GM21825 (cell line): ENCODE measurements at regions not wholly inside any gene's neighbourhood (a gene's known extent, or its start where the extent isn't known, plus 50 kb on each side); places are given as distances from the start of the nearest gene placed in this dataset.

Experiments
- ATAC-seq: cut with Tn5 transposase; IDR thresholded peaks from one replicate; pipeline ENCODE4 v1.9.1; 2021; ENCODE audit warnings: mild to moderate bottlenecking, moderate library complexity; ENCODE audit not compliant: unreplicated experiment

DNA sequence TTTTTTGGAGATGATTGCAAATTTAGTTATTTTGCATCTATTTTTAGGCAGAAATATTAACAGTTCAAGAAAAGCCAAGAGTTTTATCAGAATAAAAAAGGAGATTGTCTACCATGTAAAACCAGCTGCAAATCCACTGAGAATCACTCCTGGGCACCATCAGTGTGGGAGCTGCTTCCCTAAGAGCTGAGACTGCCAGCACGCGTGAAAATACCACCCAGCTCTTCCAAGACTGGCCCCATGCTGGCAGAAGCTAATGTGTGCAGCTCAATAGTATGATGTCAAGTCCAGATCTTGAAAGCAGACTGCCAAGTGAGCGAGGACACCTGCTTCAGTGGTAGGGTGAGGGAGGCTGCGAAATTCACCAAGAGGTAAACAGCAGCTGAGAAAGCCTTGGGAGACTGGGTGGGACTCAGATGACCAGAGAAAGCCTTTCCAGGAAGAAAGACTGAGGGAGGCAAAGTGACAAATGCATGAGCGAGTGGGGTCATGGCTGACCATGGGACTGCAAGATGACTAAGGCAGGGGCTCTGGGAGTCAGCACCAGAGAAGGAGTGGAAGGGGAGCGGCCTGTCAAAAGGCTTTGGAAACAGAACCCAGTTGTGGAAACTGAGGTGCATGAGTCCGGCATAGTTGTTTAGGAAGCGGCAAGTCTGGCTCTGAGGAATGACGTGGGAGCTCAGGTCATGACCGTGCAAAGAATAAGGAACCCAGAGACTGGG lies 200.9 kb downstream of the GADD45G start:
- ATAC-seq: no peak

DNA sequence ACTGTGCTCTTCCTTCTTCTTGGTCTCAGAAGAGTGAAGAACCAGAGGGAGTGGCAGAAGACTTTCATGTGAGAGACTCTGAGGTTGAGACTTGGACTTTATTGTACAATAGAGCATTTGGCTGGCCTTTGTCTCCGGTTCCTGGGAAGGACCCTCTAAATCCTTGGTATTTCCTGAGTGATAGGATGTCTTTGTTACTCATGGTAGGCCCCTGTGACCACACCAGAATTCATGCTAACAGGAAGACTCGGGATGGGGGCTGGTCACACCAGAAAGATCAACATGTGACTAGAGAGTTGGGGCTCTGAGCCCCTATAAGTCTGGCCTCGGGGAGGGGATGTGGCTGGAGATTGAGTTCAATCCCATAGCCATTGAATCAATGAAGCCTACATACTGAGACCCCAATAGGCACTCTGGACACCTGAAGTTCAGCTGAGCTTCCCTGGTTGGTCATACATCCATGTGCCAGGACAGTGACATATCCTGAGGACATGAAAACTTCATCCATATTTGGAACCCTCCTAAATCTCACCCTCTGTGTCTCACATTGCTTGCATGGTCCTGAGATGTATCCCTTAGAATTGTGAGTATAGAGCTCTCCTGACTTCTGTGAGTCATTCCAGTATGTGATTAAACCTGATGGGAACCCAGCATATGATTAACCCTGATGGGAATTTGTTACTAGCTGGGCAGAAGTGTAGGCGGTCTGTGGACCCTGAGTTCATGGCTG lies 201.7 kb downstream of the GADD45G start:
- ATAC-seq: no peak

DNA sequence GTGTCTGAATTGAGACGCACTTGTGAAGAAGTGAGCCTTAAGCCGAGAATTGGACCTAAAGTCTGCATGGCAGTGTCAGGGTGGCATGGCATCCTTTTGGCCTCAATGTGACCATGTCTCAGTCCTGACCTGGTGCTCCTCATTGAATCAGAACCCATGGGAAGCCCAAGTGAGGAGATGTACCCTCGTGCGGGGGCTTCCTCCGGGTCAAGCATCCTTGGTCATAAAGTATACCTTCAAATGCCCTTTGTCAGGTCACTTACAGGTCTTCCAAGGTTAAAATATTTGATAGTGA lies 202.2 kb downstream of the GADD45G start:
- no peak for ATAC-seq

DNA sequence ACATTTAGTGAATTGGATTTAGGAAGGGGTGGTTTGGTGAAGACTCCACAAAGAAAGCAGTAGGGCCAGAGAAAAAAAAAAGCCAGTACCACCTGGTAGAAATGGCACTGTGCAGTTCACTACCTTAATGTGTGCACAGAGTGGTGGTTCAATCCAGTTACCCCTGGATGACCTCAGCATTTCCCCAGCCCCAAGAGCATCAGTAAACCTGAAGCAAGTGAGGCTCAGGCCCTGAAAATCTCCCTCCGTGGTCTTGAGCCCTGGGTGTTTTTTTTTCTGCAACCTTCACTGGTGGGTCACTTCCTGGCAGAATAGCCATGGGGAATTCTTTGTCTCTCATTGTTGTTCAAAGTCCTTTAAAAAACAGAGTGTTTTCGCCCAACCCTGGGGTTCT lies 202.9 kb downstream of the GADD45G start:
- ATAC-seq: no peak

DNA sequence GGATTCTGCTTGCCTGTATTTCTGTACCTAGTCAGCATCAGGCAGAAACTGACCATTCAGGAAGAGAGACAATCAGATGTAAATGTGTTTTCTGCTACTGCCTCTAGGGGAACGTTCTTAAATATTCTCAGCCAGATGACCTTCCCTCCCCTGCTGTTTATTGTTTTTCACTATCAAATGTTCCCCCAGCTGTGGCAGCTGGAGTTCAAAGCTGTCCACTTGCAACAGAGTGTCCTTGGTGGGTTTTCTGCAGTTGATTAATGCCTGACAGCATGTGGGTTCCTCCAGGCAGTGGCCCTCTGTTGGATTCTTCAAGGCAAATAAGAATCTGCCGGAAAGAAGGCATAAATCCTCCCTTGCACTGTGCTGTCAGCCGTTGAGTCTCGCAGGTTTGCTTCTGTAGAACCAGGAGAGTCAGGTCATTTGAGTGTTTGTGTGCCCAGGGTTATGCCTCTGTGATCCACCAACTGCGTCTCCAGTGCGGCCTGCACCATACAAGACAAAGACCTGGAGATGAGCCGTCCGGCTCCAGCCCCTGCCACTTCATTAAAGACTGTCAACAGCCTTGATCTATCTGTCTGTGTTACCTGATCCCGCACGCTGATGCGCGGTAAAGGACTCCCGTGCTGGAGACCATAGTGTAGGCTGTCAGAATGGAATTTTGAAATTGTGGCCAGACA lies 203.4 kb downstream of the GADD45G start:
- no peak for ATAC-seq

DNA sequence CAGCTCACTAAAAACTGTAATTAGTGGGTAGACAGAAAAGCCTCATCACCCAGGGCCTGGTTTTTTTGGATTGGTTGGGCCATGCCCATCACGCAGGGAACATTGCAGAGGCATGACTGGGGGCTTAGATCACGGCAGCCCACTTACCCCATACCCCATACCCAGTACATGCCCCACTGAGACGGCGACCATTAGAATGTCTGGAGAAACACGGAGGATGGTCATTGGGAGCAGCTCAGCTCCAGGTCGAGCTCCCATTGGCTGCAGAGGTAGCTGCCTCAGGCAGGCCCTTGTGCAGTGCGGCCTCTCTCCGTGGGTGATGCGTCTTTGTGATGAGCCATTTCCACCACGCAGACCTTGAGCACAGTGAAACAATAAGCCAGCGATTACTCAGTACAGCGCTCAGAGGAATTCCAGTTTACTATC lies 204.0 kb downstream of the GADD45G start:
- ATAC-seq: no peak

DNA sequence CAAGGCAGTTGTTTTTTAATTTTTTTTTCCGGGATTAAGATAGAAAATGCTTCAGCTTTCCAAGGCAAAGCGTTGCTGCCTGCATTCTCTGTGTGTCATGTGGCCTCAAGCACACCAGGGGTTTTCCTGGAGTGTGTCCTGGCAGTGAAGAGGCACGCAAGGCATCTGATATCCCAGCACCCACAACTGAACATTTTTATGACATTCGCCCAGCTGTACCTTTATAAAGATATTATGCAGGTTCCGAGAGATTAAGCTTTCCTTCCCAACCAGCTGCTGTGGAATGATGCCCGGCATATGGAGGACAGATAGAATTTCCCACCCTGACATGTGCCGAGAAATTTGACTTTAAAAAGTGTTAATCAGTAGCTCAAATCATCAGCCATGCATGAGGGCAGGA lies 205.6 kb downstream of the GADD45G start:
- no peak for ATAC-seq

DNA sequence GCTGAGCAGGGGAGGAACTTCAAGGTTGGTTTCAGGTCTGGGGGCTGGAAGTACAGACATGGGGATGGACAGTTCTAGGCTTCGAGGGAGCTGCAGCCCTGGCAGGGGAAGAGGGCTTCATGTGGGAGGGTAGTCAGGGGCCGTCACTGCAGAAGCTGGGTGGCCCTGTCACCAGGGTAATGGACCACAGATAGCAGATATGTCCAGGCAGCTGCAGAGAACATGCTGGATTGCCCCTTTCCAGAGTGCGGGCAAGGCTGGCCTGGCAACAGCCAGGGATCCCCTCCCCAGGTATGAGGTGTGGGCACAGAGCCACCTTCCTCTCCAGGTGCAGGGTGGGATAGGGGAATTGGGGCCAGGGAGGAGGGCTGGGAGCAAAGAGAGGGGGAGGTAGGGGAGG lies 206.5 kb downstream of the GADD45G start:
- ATAC-seq: no peak

DNA sequence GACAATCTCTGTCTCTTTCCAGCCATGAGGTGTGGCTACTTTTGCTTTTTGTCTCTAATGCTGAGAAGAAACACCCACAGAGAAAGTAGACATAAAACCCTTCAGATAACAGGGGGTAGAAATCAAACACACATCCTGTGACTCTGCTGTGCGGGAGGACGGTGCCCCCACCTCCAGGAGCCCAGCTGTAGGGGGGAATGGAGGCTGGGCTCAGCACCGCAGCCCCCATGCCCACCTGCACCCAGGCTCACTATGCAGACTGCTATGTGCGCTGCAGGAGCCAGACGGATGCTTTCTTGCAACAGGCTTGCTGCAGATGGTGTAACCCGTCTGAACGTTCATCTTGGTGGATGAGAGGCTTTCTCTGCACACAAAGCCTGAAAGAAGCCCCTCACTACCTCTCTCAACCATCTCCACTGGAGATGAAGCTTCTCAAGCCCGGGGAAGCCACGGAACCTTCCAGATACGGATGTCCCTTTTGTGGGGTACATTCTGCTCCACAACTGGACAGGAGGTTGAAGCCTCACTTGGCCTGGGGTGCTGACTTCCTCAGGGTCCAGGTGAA lies 207.2 kb downstream of the GADD45G start:
- no peak for ATAC-seq

DNA sequence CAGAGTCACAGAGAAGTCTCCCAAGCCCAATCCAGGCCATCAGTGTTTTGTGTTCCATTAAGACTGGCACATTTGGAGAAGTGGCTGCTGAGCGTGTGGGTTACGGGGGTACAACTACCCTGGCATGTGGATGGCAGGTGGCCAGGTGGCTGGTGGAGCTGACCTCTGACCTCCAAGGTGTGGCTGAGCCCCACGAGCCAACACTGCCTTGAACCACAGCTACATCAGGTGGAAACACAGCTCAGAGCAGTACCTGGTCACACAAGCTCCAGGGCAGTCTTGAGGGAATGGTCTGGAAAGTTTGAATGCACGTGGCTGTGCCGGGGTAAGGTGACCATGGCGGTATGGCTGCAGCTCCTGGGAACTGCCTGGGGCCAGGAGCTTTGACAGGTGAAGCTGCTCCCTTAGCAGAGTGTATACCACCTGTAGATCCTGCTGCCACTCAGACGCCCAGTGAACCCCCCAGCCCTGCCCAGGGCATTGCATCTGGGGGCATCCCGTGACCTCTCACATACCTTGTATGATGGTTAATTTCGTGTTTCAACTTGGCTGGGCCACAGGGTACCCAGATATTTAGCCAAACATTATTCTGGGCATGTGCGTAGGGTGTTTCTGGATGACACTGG lies 207.9 kb downstream of the GADD45G start:
- no peak for ATAC-seq

DNA sequence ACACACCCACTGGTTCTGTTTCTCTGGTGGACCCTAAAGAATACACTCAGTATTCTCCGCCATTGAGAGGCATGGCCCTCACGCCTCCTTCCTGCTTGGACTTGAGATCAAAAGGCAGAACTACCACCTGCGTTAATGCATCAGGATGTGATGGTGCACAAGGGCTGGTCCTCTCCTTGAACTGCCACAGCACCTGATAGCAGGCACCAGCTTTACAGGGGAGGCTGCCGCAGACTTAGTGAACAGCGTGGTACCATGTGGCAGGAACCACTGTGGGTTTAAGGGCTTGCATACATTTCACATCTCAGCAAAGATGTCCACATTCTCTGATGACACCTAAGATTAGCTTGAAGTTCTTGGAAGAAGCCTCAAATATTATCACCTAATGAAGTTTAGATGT lies 208.7 kb downstream of the GADD45G start:
- ATAC-seq: no peak

DNA sequence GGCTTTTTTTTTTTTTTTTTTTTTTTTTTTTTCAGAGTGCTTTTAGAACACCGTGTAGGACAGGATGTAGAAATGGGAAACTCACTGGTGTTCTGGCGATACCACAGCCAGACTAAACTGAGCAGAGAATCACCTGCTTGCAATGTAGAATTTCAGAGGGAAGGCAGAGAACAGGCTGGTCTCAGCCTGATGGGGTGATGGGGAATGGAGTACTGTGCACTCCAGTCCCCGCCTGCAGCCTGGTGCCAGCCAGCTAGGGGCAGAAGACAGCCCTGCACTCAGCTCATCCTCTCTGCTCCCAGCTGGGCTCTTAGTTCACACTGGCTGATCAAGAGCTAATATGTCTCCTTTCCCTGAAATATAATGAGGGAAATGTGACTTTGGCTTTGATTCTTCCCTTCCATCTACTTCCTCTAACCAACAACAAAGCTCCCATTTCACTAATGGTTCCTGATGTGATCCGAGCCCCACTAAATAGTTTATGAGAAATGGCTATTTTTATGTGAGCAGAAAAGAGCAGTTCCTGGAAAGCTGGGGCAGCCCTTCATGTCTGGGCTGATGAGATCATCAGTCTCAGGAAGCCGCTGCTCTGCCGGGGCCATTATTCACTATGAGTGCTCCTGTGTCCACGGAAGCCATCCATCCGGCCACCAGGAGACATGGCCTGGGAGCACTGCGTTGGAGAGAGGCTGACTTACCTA lies 209.7 kb downstream of the GADD45G start:
- no peak for ATAC-seq

DNA sequence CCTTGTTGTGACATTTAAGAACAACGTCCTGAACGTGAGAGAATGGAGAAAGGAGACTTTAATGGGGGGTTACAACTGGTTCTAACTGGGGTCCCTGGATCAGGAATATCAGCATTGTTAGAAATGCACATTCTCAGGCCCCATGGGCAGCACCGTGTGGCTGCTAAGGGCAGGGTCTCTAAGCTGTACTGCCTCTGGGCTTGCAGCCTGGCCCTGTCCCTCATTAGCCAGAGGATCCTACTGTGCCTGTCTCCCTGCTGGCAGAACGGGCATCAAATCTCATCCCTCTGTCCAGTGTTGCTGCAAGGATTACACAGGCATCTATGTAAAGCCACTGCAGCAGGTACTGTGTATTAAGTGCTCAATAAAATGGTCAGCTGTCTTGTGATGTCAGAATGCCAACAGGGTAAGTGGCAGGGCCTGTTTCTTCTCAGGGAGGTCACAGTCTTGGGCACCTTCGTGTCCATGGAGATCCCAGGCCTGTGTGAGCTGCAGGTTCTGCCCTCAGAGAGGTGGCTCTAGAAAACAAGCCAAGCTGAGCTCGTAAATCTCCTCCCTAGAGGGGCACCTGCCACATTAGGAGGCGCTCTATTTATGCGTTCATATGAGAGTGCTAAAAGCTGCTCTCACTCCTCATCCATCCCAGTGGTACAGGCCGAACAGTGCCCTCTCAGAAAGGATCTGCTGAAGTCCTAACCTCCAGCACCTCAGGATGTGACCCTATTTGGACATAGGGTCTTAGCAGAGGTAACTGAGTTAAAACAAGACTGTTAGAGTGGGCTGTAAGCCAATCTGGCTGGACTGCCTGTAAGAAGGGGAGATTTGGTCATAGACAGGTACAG lies 210.5 kb downstream of the GADD45G start:
- peak; percentile 29 for ATAC-seq

DNA sequence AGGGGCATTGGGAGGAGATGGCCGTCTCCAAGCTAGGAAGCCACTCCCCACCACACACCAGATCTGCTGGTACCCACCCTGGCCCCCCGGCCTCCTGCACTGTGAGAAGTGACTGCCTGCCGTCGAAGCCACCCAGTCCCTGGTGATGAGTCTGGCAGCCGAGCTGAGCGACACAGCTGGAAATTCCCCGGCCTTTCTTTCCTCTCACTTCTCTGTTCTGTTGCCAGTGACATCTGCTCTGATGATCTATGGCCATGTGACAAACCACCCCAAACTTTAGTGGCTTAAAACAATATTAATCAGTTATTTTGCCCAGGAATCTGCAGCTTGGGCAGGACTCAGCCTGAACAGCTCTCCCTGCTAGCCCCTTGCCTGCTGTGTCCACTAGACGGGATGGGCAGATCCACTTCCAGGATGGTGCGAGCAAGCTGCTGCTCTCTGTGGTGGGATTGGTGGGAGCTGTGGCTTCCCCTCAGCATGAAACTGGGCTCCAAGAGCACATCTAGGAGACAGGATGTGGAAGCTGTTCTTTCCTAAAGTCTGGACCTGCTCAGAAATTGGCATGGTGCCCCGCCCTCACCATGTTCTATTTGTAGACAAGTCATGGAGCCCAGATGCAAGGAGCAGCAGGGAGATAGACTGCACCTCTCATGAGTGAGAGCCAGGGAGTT lies 211.2 kb downstream of the GADD45G start:
- peak; percentile 91 for ATAC-seq

DNA sequence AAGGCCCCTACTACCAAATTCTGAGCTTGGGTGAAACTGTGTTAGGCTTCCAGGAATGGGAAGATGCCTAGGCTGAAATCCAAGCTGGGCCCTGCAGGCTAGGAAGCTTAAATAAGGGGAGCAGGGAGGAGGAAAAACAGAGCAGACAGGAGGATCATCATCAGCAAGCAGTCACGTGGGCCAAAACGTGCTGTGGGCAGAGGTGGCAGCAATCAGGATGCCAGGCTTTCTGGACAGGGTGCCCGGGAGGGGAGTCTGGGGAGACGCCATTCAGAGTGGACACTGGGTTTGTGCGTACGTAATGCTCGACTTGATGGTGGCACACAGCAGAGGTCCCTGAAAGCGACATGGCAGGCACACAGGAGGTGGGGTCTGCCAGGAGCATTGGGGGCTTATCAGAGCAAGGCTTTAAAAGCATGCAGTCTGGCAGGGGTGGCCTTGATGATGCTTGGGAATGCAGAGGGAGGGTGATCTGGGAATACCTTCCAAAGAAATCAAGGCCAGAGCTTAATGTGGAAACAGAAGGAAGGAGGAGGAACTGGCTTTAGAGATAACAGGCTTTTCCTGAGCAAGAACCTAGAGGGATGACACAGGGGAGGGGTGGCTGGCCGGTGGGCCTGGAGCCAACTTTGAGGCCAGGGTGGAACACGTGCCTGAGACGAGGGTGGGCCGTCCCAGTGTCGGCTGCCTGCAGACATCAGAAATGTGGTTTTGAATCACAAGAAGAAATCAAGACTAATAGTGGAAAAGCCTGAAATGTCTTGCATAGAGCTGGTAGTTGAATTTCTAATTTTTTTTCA lies 212.5 kb downstream of the GADD45G start:
- no peak for ATAC-seq

DNA sequence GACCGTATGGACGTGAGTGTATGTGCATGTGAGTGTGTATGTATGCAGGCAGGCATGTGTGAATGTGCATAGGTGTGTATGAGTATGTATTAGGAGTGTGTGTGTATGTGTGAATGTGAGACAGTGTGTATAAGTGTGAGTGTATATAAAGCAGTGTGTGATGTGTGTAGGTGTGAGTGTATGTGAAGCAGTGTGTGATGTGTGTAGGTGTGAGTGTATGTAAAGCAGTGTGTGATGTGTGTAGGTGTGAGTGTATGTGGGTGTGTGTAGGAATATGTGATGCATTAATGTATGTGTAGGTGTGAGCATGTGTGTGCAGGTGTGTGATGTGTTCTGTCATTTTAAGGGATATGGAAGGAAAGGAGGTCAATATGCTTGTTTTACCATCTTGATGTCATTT lies 215.5 kb downstream of the GADD45G start:
- no peak for ATAC-seq

DNA sequence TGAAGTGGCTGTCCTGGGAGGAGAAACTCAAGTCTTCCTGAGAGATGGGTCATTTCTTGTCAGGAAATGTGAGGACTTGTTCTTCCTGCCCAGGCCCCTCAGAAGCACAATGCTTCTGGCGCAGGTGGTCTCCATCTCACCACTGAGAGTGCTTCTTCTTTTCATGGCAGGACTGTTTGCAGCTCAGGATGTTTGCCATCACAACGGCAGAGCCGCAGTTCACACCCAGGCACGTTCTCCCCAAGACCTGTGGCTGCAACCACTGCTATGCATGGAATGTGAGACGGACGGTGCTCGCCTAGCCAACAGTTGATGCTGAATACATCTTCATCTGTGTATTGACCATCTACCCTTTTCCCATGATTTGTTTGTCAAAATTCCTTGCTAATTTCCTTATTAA lies 216.3 kb downstream of the GADD45G start:
- ATAC-seq: no peak

DNA sequence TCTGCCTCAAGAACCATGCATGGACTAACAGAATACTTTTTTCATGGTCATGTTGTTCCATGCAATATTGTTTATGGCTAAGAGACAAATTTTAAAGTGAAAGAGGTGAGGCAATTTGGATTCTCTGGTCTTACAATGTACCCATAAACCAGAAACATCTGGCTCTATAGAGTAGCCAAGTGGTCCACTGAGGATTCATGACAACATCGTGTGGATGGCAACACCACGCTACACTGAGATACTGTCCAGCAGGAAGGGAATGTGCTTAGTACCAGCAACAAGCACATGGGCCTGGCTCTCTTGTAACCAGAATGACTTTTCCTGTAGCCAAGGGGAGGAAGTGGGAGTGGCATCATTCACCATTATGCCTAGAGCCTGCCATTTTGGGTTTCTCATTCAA lies 218.2 kb downstream of the GADD45G start:
- no peak for ATAC-seq

DNA sequence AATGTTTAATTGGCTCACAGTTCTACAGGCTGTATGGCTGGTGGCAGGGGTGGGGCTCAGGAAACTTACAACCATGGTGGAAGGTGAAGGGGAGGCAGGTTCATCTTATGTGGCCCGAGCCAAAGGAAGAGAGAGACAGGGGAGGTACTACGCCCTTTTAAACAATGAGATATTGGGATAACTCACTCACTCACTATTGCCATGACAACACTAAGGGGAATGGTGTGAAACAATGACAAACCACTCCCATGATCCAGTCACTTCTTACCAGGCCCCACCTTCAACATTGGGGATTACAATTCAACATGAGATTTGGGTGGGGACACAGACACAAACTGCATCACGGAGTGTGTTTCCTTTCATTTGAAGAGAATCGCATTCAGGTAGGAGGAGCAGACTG lies 220.9 kb downstream of the GADD45G start:
- no peak for ATAC-seq
